ENCODE measurements at regions not wholly inside any gene's neighbourhood (a gene's known extent, or its start where the extent isn't known, plus 50 kb on each side); places are given as distances from the start of the nearest gene placed in this dataset.

DNA sequence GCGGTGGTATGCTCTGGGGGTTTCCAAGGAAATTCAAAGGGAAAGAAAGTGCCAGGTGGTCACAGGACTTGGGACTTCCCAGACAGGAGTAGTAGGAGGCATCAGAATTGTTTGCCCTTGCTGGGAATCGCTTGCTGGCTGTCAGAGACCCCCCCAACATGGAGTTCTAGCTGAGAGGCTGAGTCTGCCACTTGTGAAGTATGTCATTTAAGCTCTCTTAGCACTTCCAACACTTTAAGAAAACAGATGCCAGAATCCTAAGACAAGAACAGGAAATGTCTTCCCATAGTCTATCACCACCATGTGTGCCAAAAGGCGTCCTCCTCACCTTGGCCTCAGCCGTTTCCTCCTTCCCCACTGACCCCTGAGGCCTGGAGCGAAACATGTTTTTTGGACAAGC is 193.8 kb upstream of the IRX3 start:
- no peak overlapping the region for H3K27ac ChIP-seq
- H3K27me3 ChIP-seq: peaks cover 0 to 3% (median 0%) of the 10 kb centered on the region in 4 donors
- H3K4me3 ChIP-seq: no peak overlapping the region
- DNase-seq: no peak
- H3K36me3 ChIP-seq: no peaks in the 10 kb centered on the region
- intact Hi-C loops (cut with DNase I): no loop called here
- 52 to 67% methylated on average over 5 of the region's 5 CpGs for WGBS, 2 donors
- TF ChIP-seq, protein P1, sequence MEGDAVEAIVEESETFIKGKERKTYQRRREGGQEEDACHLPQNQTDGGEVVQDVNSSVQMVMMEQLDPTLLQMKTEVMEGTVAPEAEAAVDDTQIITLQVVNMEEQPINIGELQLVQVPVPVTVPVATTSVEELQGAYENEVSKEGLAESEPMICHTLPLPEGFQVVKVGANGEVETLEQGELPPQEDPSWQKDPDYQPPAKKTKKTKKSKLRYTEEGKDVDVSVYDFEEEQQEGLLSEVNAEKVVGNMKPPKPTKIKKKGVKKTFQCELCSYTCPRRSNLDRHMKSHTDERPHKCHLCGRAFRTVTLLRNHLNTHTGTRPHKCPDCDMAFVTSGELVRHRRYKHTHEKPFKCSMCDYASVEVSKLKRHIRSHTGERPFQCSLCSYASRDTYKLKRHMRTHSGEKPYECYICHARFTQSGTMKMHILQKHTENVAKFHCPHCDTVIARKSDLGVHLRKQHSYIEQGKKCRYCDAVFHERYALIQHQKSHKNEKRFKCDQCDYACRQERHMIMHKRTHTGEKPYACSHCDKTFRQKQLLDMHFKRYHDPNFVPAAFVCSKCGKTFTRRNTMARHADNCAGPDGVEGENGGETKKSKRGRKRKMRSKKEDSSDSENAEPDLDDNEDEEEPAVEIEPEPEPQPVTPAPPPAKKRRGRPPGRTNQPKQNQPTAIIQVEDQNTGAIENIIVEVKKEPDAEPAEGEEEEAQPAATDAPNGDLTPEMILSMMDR (IDR thresholded peaks at IDR 0.05): no peak
- no peak for TF ChIP-seq POLR2A (IDR thresholded peaks at IDR 0.05)
- H3K9me3 ChIP-seq: no peaks in the 10 kb centered on the region
- H3K4me1 ChIP-seq: no peaks in the 10 kb centered on the region

DNA sequence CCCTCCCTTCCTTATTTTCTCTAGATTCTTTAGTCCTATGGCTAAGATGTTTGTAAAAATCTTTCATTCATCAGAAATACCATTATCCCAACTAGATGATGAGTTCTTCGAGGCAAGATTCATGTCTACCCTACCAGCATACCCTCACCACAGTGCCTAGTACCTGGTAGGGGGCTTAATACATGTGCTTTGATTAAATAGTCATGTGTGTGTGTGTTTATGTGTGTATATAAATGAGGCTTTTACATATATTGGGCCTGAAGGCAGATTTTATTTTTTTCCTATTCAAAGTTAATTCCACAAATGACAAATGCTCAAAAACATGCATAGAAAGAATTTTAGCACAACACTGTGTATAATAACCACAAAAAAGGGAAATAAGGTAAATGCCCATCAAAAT is 193.0 kb upstream of the IRX3 start:
- no peak overlapping the region for H3K27ac ChIP-seq
- peaks cover 0 to 3% (median 0%) of the 10 kb centered on the region in 4 donors for H3K27me3 ChIP-seq
- no peaks in the 10 kb centered on the region for H3K36me3 ChIP-seq
- intact Hi-C loops (cut with DNase I): no loop called here
- no peak overlapping the region for H3K4me3 ChIP-seq
- no peaks in the 10 kb centered on the region for H3K9me3 ChIP-seq
- no peaks in the 10 kb centered on the region for H3K4me1 ChIP-seq
- 71 to 75% methylated on average over 1 of the region's 1 CpG for WGBS, 2 donors
- TF ChIP-seq POLR2A (IDR thresholded peaks at IDR 0.05): no peak
- TF ChIP-seq, protein P1 (IDR thresholded peaks at IDR 0.05): no peak
- DNase-seq: no peak

DNA sequence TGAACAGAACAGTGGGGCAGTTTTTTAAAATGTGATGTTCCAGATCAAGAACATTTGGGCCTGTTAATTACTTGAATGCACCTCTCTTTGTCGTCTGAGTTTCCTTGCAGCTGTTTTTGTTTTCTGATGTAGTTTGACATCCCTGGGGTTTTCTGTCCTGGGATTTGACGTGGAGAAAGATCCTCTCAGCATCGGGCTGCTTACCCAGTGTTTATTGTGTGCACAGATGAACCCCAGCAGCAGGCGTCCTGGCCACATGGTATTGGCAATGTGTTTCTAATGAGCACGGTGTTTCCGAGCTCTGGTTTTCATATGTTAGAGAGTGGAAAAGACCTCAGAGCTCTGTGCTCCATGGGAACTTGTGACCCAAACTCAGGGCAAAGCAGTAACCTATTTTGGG is 191.1 kb upstream of the IRX3 start:
- H3K27ac ChIP-seq: no peak overlapping the region
- intact Hi-C loops (cut with DNase I): no loop called here

DNA sequence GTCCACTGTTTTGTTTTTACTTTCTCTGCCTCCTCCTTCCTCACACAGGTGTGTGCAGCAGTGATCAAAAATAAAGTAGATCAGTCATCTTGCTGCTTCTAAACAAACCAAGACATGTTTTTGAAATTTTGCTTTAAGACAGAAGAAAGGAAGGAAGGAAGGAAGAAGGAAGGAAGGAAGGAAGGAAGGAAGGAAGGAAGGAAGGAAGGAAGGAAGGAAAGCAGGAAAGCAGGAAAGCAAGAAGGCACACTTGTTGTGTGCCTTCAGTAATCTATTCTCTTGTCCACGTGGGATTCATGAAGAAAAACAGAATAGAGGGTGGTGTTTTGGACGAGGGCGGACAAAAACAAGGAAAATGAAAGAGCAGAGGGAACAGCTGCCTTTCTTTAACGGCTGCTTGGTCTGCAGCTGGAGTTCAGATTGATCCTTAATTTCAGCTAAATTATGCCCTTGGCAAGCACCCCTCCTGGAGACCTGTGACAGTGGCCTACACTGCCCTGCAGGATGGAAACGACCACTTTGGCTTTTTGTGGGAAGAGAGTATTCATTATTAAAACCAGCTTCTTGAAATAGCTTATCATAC is 188.5 kb upstream of the IRX3 start:
- DNase-seq: no peak
- peaks cover 0 to 25% (median 0%) of the 10 kb centered on the region in 4 donors for H3K27me3 ChIP-seq
- no peaks in the 10 kb centered on the region for H3K36me3 ChIP-seq
- no peaks in the 10 kb centered on the region for H3K4me1 ChIP-seq
- no peak overlapping the region for H3K4me3 ChIP-seq
- H3K9me3 ChIP-seq: no peaks in the 10 kb centered on the region
- no peak overlapping the region for H3K27ac ChIP-seq
- WGBS, 2 donors: 47 to 53% methylated on average over 5 of the region's 5 CpGs
- TF ChIP-seq, protein P1 (IDR thresholded peaks at IDR 0.05): no peak
- no peak for TF ChIP-seq POLR2A (IDR thresholded peaks at IDR 0.05)
- intact Hi-C loops (cut with DNase I): no loop called here

More for the DNA sequence above, 191.1 kb upstream of the IRX3 start:
- no peaks in the 10 kb centered on the region for H3K36me3 ChIP-seq
- no peaks in the 10 kb centered on the region for H3K4me1 ChIP-seq
- WGBS, 2 donors: 62 to 77% methylated on average over 4 to 5 of the region's 6 CpGs
- no peak for TF ChIP-seq POLR2A (IDR thresholded peaks at IDR 0.05)
- TF ChIP-seq, protein P1 (IDR thresholded peaks at IDR 0.05): no peak
- peaks cover 0 to 6% (median 0%) of the 10 kb centered on the region in 4 donors for H3K27me3 ChIP-seq
- H3K9me3 ChIP-seq: no peaks in the 10 kb centered on the region
- H3K4me3 ChIP-seq: no peak overlapping the region
- no peak for DNase-seq

DNA sequence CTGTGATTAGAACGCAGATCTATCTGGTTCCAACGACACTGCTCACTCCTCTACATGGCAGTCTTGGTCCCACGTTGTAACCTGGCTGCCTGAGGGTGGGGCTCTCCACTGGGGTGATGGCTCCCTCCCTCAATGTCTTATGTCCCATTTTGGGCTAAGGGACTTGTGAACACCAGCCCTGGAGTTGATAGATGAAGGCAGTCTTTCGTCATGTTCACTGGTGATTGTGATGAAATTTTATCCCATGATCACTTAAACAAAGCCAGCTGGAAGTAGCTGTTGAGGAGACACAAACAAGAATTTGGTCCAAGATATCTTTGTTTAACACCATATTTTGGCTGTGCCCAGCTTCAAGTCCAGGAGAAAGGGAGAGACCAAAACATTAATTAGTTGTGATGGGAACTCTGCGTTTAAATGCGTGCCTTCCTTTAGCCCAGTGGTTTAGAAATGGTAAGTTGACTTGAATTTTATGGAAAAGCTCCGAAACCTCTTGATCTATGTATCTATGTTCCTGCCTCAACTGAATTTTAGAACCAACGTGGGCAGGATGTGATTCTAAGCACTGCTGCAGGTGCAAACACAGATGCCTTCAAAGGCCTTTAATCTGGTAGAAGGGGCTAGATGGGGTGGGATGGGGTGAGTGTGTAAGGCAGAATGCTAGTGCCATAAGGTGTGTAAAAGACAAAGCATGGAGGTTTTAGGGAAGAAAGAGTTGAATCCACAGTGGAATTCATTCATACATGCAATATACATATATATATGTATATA is 186.8 kb upstream of the IRX3 start:
- Histone ChIP-seq H3K27me3 (peaks cover 0 to 29% (median 0%) of the 10 kb centered on the region in 4 donors), H3K27ac (no peak overlapping the region), H3K4me3 (no peak overlapping the region), H3K4me1 (no peaks in the 10 kb centered on the region), H3K36me3 (no peaks in the 10 kb centered on the region), H3K9me3 (no peaks in the 10 kb centered on the region)
- WGBS, 2 donors: 66 to 83% methylated on average over 8 of the region's 8 CpGs
- intact Hi-C loops (cut with DNase I): no loop called here
- DNase-seq: no peak
- TF ChIP-seq, protein P1 (IDR thresholded peaks at IDR 0.05): no peak
